ENCODE measurements at regions not wholly inside any gene's neighbourhood (a gene's known extent, or its start where the extent isn't known, plus 50 kb on each side); places are given as distances from the start of the nearest gene placed in this dataset.
"Not testable (repeated sequence)": the region's sequence is repeated elsewhere in the genome, so short reads cannot be mapped to it uniquely, and the experiment has no call there.

GRCh38 chr2:175688243-175688642 is 313.8 kb downstream of the LNPK start:
- TF ChIP-seq JUND (IDR thresholded peaks at IDR 0.05; ENCODE audit: low read depth), result no peak
- DNase-seq (ENCODE audit: low read depth in 1 of 2, low spot score in 1 of 2), result no peak
- in situ Hi-C loops (cut with HindIII; ENCODE audit: low pct_unique_long_range_greater_than_20kb, low sequenced_read_pairs), result no loop called here

- no peak for TF ChIP-seq JUND (IDR thresholded peaks at IDR 0.05; ENCODE audit: low read depth)
- no peak for DNase-seq (ENCODE audit: low read depth in 1 of 2, low spot score in 1 of 2)
- in situ Hi-C loops (cut with HindIII; ENCODE audit: low pct_unique_long_range_greater_than_20kb, low sequenced_read_pairs), result no loop called here
Measured at GRCh38 chr2:175687465-175687864, 314.6 kb downstream of the LNPK start.

GRCh38 chr2:175686002-175686401 is 316.1 kb downstream of the LNPK start:
- DNase-seq (ENCODE audit: low read depth in 1 of 2, low spot score in 1 of 2), result no peak
- in situ Hi-C loops (cut with HindIII; ENCODE audit: low pct_unique_long_range_greater_than_20kb, low sequenced_read_pairs), result no loop called here
- no peak for TF ChIP-seq JUND (IDR thresholded peaks at IDR 0.05; ENCODE audit: low read depth)

- in situ Hi-C loops (cut with HindIII; ENCODE audit: low pct_unique_long_range_greater_than_20kb, low sequenced_read_pairs), result no loop called here
- no peak for TF ChIP-seq JUND (IDR thresholded peaks at IDR 0.05; ENCODE audit: low read depth)
- DNase-seq (ENCODE audit: low read depth in 1 of 2, low spot score in 1 of 2), result peak in 1 of 2 experiments; percentile 48
Measured at GRCh38 chr2:175684466-175684865, 317.6 kb downstream of the LNPK start.

GRCh38 chr2:175679728-175680127 is 322.3 kb downstream of the LNPK start:
- in situ Hi-C loops (cut with HindIII; ENCODE audit: low pct_unique_long_range_greater_than_20kb, low sequenced_read_pairs), result no loop called here
- no peak for DNase-seq (ENCODE audit: low read depth in 1 of 2, low spot score in 1 of 2)
- TF ChIP-seq JUND (IDR thresholded peaks at IDR 0.05; ENCODE audit: low read depth), result no peak

- DNase-seq (ENCODE audit: low read depth in 1 of 2, low spot score in 1 of 2), result no peak
- in situ Hi-C loops (cut with HindIII; ENCODE audit: low pct_unique_long_range_greater_than_20kb, low sequenced_read_pairs), result no loop called here
- no peak for TF ChIP-seq JUND (IDR thresholded peaks at IDR 0.05; ENCODE audit: low read depth)
Measured at GRCh38 chr2:175679231-175679630, 322.8 kb downstream of the LNPK start.

GRCh38 chr2:175677880-175678279 is 324.2 kb downstream of the LNPK start:
- DNase-seq (ENCODE audit: low read depth in 1 of 2, low spot score in 1 of 2), result no peak
- in situ Hi-C loops (cut with HindIII; ENCODE audit: low pct_unique_long_range_greater_than_20kb, low sequenced_read_pairs), result no loop called here
- TF ChIP-seq JUND (IDR thresholded peaks at IDR 0.05; ENCODE audit: low read depth), result no peak

GRCh38 chr2:175676813-175677212 is 325.3 kb downstream of the LNPK start:
- no peak for DNase-seq (ENCODE audit: low read depth in 1 of 2, low spot score in 1 of 2)
- in situ Hi-C loops (cut with HindIII; ENCODE audit: low pct_unique_long_range_greater_than_20kb, low sequenced_read_pairs), result no loop called here
- TF ChIP-seq JUND (IDR thresholded peaks at IDR 0.05; ENCODE audit: low read depth), result no peak

- DNase-seq (ENCODE audit: low read depth in 1 of 2, low spot score in 1 of 2); in situ Hi-C loops (cut with HindIII; ENCODE audit: low pct_unique_long_range_greater_than_20kb, low sequenced_read_pairs): not testable (repeated sequence)
Measured at GRCh38 chr2:175668804-175669203, 333.3 kb downstream of the LNPK start.

- DNase-seq (ENCODE audit: low read depth in 1 of 2, low spot score in 1 of 2), result no peak
- in situ Hi-C loops (cut with HindIII; ENCODE audit: low pct_unique_long_range_greater_than_20kb, low sequenced_read_pairs), result no loop called here
- TF ChIP-seq JUND (IDR thresholded peaks at IDR 0.05; ENCODE audit: low read depth), result no peak
Measured at GRCh38 chr2:175662335-175662734, 339.7 kb downstream of the LNPK start.

GRCh38 chr2:175648577-175649063 is 353.4 kb downstream of the LNPK start:
- in situ Hi-C loops (cut with HindIII; ENCODE audit: low pct_unique_long_range_greater_than_20kb, low sequenced_read_pairs), result no loop called here
- TF ChIP-seq JUND (IDR thresholded peaks at IDR 0.05; ENCODE audit: low read depth), result no peak
- no peak for DNase-seq (ENCODE audit: low read depth in 1 of 2, low spot score in 1 of 2)

GRCh38 chr2:175647058-175647457 is 355.0 kb downstream of the LNPK start:
- in situ Hi-C loops (cut with HindIII; ENCODE audit: low pct_unique_long_range_greater_than_20kb, low sequenced_read_pairs), result no loop called here
- DNase-seq (ENCODE audit: low read depth in 1 of 2, low spot score in 1 of 2), result no peak
- TF ChIP-seq JUND (IDR thresholded peaks at IDR 0.05; ENCODE audit: low read depth), result no peak

GRCh38 chr2:175640655-175641054 is 361.4 kb downstream of the LNPK start:
- no peak for DNase-seq (ENCODE audit: low read depth in 1 of 2, low spot score in 1 of 2)
- in situ Hi-C loops (cut with HindIII; ENCODE audit: low pct_unique_long_range_greater_than_20kb, low sequenced_read_pairs), result no loop called here
- TF ChIP-seq JUND (IDR thresholded peaks at IDR 0.05; ENCODE audit: low read depth), result no peak

GRCh38 chr2:175633227-175633626 is 368.8 kb downstream of the LNPK start:
- in situ Hi-C loops (cut with HindIII; ENCODE audit: low pct_unique_long_range_greater_than_20kb, low sequenced_read_pairs), result no loop called here
- no peak for TF ChIP-seq JUND (IDR thresholded peaks at IDR 0.05; ENCODE audit: low read depth)
- no peak for DNase-seq (ENCODE audit: low read depth in 1 of 2, low spot score in 1 of 2)

All from T47D (cell line).